SK-N-SH (cell line): ENCODE measurements at regions not wholly inside any gene's neighbourhood (a gene's known extent, or its start where the extent isn't known, plus 50 kb on each side); places are given as distances from the start of the nearest gene placed in this dataset.

Experiments used
- CTCF ChIA-PET: fragments of 300-600, 350-600 bp; formaldehyde crosslinking; extraction: SDS; loops from one replicate; lab custom pipeline; 2021; lab: Yijun Ruan, JAX
- POLR2A ChIA-PET: fragments of 350-600 bp; sonication (Branson Sonifier 250); formaldehyde crosslinking; extraction: SDS; loops from one replicate; lab custom pipeline; 2020; ENCODE audit warnings: antibody characterized with exemption, inconsistent platforms; lab: Yijun Ruan, JAX
- DNase-seq: peaks from one replicate; pipeline ENCODE4 v3.0.0; 2012
- H2AFZ ChIP-seq: fragments of 200-600 bp; sonication (generic); 2 replicates; pipeline ENCODE4 v1.8.1; 2016; ENCODE audit warnings: antibody characterized with exemption, mild to moderate bottlenecking, low read depth
- H3F3A ChIP-seq: fragments of 200-600 bp; sonication (generic); replicated peaks from 2 replicates; pipeline ENCODE3; 2016; ENCODE audit warnings: antibody characterized with exemption, mild to moderate bottlenecking; ENCODE audit not compliant: insufficient read depth
- H3K27ac ChIP-seq, 2 experiments: fragments of 200-500 bp in 1 of 2; fragments of 200-600 bp in 1 of 2; sonication (Bioruptor generic) in 1 of 2; sonication (generic), shearing (Covaris generic) in 1 of 2; 2 replicates each; pipeline versions ENCODE4 v1.5.1 to v1.6.1; 2014 to 2016; ENCODE audit warnings: low read depth in 2 of 2, inconsistent platforms in 1 of 2, low read length in 1 of 2, mild to moderate bottlenecking in 1 of 2, mixed read lengths in 1 of 2
- H3K27me3 ChIP-seq: fragments of 200-600 bp; sonication (generic), shearing (Covaris generic); 2 replicates; pipeline ENCODE4 v1.6.1; 2016; ENCODE audit warnings: mixed run types; ENCODE audit not compliant: insufficient read depth
- H3K36me3 ChIP-seq, 2 experiments: fragments of 200-500 bp in 1 of 2; fragments of 200-600 bp in 1 of 2; sonication (Bioruptor generic) in 1 of 2; sonication (generic) in 1 of 2; replicated peaks in 1 of 2; 2 replicates each; pipeline versions ENCODE3 to v1.5.1; 2014 to 2016; ENCODE audit warnings: low read length in 1 of 2, mild to moderate bottlenecking in 1 of 2; ENCODE audit not compliant: insufficient read depth in 2 of 2, control insufficient read depth in 1 of 2
- H3K4me1 ChIP-seq, 2 experiments: fragments of 200-500 bp in 1 of 2; fragments of 200-600 bp in 1 of 2; sonication (Bioruptor generic) in 1 of 2; sonication (generic), shearing (Covaris generic) in 1 of 2; 2 replicates each; pipeline versions ENCODE4 v1.5.1 to v1.6.1; 2014 to 2016; ENCODE audit warnings: low read depth in 1 of 2, low read length in 1 of 2, mixed run types in 1 of 2; ENCODE audit not compliant: insufficient read depth in 2 of 2, control insufficient read depth in 1 of 2
- H3K4me2 ChIP-seq: fragments of 200-600 bp; sonication (generic), shearing (Covaris generic); 2 replicates; pipeline ENCODE4 v1.6.1; 2017; ENCODE audit warnings: mixed run types
- H3K4me3 ChIP-seq, 2 experiments: fragments of 200-500 bp in 1 of 2; fragments of 200-600 bp in 1 of 2; sonication (Bioruptor generic) in 1 of 2; sonication (generic), shearing (Covaris generic) in 1 of 2; 2 replicates each; pipeline versions ENCODE4 v1.5.1 to v1.8.1; 2014 to 2016; ENCODE audit warnings: low read depth in 2 of 2, inconsistent platforms in 1 of 2, low read length in 1 of 2, mild to moderate bottlenecking in 1 of 2, mixed read lengths in 1 of 2, moderate library complexity in 1 of 2
- H3K79me2 ChIP-seq: fragments of 200-600 bp; sonication (generic); 2 replicates; pipeline ENCODE4 v1.8.1; 2017; ENCODE audit warnings: mild to moderate bottlenecking; ENCODE audit not compliant: insufficient read depth
- H3K9ac ChIP-seq: fragments of 200-600 bp; sonication (generic); 2 replicates; pipeline ENCODE4 v1.6.1; 2017; ENCODE audit warnings: mixed run types
- H3K9me2 ChIP-seq: fragments of 200-600 bp; sonication (generic); 2 replicates; pipeline ENCODE4 v1.6.1; 2017; ENCODE audit warnings: mixed run types
- H3K9me3 ChIP-seq: fragments of 200-600 bp; sonication (generic); 2 replicates; pipeline ENCODE4 v1.6.1; 2017; ENCODE audit warnings: mixed run types, mild to moderate bottlenecking, moderate library complexity
- H4K20me1 ChIP-seq: fragments of 200-600 bp; sonication (generic); 2 replicates; pipeline ENCODE4 v1.6.1; 2017; ENCODE audit warnings: mild to moderate bottlenecking, mixed run types; ENCODE audit not compliant: insufficient read depth
- CTCF ChIP-seq: fragments of 200-600 bp; sonication (generic); IDR thresholded peaks from 2 replicates; pipeline ENCODE4 v1.6.1; 2017; ENCODE audit warnings: antibody characterized with exemption, mild to moderate bottlenecking, moderate library complexity
- EZH2phosphoT487 ChIP-seq: fragments of 200-600 bp; sonication (generic); IDR thresholded peaks from 2 replicates; pipeline ENCODE4 v1.6.1; 2017; ENCODE audit warnings: low read depth, mixed run types, mild to moderate bottlenecking, antibody characterized with exemption, moderate library complexity, borderline replicate concordance
- FOSL2 ChIP-seq: IDR thresholded peaks from 2 replicates; pipeline ENCODE4 v1.4.0; 2012; ENCODE audit warnings: low read depth, mild to moderate bottlenecking, moderate library complexity, borderline replicate concordance
- GATA2 ChIP-seq: sonication (generic); formaldehyde crosslinking; IDR thresholded peaks from 2 replicates; pipeline ENCODE4 v1.5.0; 2020; ENCODE audit warnings: mild to moderate bottlenecking, missing genetic modification reagents
- IRF3 ChIP-seq: fragments of 150-350 bp; IDR thresholded peaks from 2 replicates; pipeline ENCODE4 v1.6.1; 2016; ENCODE audit warnings: mild to moderate bottlenecking, low read depth, low read length
- NFIC ChIP-seq: IDR thresholded peaks from 2 replicates; pipeline ENCODE4 v1.4.0; 2012; ENCODE audit warnings: borderline replicate concordance
- NRF1 ChIP-seq: IDR thresholded peaks from 2 replicates; pipeline ENCODE4 v1.6.1; 2012; ENCODE audit warnings: low read depth, mild to moderate bottlenecking, low read length
- RAD21 ChIP-seq: IDR thresholded peaks from 2 replicates; pipeline ENCODE4 v1.6.1; 2012; ENCODE audit warnings: mild to moderate bottlenecking, low read length
- RFX5 ChIP-seq: IDR thresholded peaks from 2 replicates; pipeline ENCODE4 v1.6.1; 2012; ENCODE audit warnings: mild to moderate bottlenecking, improper control_type of control experiment, low read length
- SIN3A ChIP-seq: IDR thresholded peaks from 2 replicates; pipeline ENCODE4 v1.6.1; 2012; ENCODE audit warnings: low read depth, mild to moderate bottlenecking, low read length, moderate library complexity, borderline replicate concordance
- SMC3 ChIP-seq: IDR thresholded peaks from 2 replicates; pipeline ENCODE4 v1.6.1; 2012; ENCODE audit warnings: low read depth, low read length, improper control_type of control experiment
- TAF1 ChIP-seq: IDR thresholded peaks from 2 replicates; pipeline ENCODE4 v1.6.1; 2012; ENCODE audit warnings: low read depth, mild to moderate bottlenecking, low read length, moderate library complexity, borderline replicate concordance
- TCF12 ChIP-seq: IDR thresholded peaks from 2 replicates; pipeline ENCODE4 v1.4.0; 2012
- TEAD4 ChIP-seq: IDR thresholded peaks from 2 replicates; pipeline ENCODE4 v1.4.0; 2012; ENCODE audit warnings: mild to moderate bottlenecking, borderline replicate concordance; ENCODE audit not compliant: insufficient read depth
- YY1 ChIP-seq: IDR thresholded peaks from 2 replicates; pipeline ENCODE4 v1.4.0; 2012; ENCODE audit warnings: low read depth, mild to moderate bottlenecking
- WGBS: methylation state at CpG from one replicate; pipeline ENCODE4 v1.1.6; 2017; ENCODE audit warnings: low lambda C conversion rate; 5-methylcytosine and 5-hydroxymethylcytosine counted together
- TF ChIP-seq, protein P1 (sequence below): IDR thresholded peaks from 2 replicates; pipeline ENCODE4 v1.4.0; 2012; ENCODE audit warnings: low read depth, borderline replicate concordance

- TF ChIP-seq RFX5 (no peak), FOSL2 (no peak), NRF1 (no peak), RAD21 (no peak), NFIC (no peak), EZH2phosphoT487 (no peak), SMC3 (no peak)
Observed at GRCh38 chr12:42799966-42800365, 210.4 kb upstream of the PRICKLE1 start (continued).

DNA sequence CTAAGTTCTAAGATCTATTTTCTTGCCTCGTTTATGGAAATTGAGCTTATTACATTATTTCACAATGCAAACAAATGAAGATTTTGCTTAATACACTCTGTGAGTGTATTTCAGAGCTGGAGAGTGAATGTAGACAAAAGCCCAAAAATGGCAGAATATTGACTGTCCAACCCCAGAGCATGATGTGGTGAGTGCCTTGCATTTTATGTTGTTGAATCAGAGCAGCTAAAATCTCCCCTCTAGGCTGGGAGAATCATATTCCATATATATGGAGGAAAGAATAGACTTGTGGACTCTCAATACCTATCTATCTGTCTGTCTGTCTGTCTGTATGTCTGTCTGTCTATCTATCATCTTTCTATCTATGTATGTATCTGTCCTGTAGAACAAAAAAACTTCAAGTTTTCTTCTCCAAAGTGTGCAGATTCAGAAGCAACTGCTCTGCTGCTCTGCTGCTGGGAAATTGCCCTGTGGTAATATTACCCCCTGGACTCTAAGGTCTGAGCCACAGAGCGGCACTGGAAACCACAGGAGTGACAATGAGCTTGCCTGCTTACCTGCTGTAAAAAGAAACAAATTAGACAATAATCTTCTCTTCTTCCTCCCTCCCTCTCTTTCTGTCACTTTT is 209.4 kb upstream of the PRICKLE1 start:
- no peak overlapping the region for H2AFZ ChIP-seq

More for the DNA sequence above, 209.4 kb upstream of the PRICKLE1 start:
- WGBS, result 47% methylated on average over 2 of the region's 2 CpGs
- Histone ChIP-seq H3K27ac (no peak overlapping the region), H3K4me1 (peaks cover 0 to 8% of the 10 kb centered on the region in 2 experiments; a peak in 2 of 4 replicates), H3K9me2 (no peaks in the 10 kb centered on the region), H3F3A (no peaks in the 10 kb centered on the region), H3K27me3 (no peaks in the 10 kb centered on the region), H3K9ac (no peak overlapping the region), H3K4me3 (no peak overlapping the region), H3K79me2 (no peaks in the 10 kb centered on the region), H3K36me3 (no peaks in the 10 kb centered on the region), H3K4me2 (no peak overlapping the region), H4K20me1 (no peaks in the 10 kb centered on the region), H3K9me3 (no peaks in the 10 kb centered on the region)
- no peak for DNase-seq
- TF ChIP-seq SMC3 (no peak), TAF1 (no peak), YY1 (no peak), FOSL2 (no peak), SIN3A (no peak), TCF12 (no peak), EZH2phosphoT487 (no peak), GATA2 (CRISPR knock-in tag) (no peak), IRF3 (no peak), CTCF (no peak), NFIC (no peak), TEAD4 (no peak)
- TF ChIP-seq, protein P1, sequence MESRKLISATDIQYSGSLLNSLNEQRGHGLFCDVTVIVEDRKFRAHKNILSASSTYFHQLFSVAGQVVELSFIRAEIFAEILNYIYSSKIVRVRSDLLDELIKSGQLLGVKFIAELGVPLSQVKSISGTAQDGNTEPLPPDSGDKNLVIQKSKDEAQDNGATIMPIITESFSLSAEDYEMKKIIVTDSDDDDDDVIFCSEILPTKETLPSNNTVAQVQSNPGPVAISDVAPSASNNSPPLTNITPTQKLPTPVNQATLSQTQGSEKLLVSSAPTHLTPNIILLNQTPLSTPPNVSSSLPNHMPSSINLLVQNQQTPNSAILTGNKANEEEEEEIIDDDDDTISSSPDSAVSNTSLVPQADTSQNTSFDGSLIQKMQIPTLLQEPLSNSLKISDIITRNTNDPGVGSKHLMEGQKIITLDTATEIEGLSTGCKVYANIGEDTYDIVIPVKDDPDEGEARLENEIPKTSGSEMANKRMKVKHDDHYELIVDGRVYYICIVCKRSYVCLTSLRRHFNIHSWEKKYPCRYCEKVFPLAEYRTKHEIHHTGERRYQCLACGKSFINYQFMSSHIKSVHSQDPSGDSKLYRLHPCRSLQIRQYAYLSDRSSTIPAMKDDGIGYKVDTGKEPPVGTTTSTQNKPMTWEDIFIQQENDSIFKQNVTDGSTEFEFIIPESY, result no peak
- ChIA-PET POLR2A (no interaction called here), CTCF (no interaction called here)
